HCEC 1CT (cell line): ENCODE measurements at regions not wholly inside any gene's neighbourhood (a gene's known extent, or its start where the extent isn't known, plus 50 kb on each side); places are given as distances from the start of the nearest gene placed in this dataset.
"Not testable (repeated sequence)": the region's sequence is repeated elsewhere in the genome, so short reads cannot be mapped to it uniquely, and the experiment has no call there.

ENCODE experiments used
- DNase-seq: peaks from one replicate; pipeline ENCODE4 v3.0.0-alpha.2; 2017

DNA sequence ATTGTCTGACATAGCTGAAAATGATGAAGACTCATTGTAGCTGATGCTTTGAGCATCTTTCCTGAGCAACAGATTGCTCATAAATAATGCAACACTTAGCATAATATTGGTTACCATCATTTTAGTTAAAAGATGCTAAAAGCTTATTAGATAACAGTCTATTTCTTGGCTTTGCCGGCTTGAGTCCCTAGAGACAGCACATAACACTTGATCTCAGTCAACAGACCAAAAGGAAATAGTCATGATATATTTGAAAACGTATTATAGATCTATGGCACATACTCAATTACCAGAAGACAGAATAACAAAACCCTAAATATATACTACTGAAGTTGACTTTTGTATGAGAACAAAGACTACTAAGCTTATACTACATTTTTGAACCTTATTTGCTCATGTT is 846.7 kb upstream of the EPHA5 start:
- DNase-seq = no peak

GRCh38 chr4:66506985-66507384 is 836.7 kb upstream of the EPHA5 start:
- DNase-seq = no peak

- DNase-seq = no peak
Measured at GRCh38 chr4:66501997-66502396, 831.7 kb upstream of the EPHA5 start.

- DNase-seq = no peak
Measured at GRCh38 chr4:66490729-66491128, 820.4 kb upstream of the EPHA5 start.

DNA sequence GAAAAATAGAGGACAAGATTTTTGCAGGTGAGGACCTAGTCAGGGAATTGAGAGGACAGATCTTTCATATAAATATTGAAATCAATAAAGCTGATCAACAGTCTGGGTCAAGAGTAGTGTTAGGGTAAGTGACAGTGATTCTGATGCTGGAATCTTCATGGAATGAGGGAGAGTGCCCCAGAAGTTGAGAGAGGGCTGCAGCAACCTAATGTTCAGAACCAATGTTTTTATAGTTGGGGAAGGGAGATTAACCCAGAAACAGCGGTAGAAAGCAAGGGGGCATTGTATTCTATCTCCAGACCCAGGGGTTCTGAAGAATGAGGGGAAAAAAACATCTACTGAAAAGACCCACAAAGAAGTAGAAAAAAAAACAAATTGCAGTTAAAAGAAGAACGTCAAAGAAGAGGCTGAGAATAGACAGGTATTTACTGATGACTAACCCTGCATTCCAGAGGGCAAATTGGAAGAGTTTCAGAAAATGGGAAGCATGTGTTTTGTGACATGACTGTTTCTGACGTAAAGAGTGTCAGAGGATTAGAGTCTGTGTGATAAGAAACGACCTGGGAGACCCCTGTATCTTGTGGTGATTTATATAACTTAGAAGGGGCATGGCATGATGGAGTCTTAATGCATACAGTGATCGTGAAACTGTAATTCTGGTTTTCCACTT is 819.6 kb upstream of the EPHA5 start:
- peak; percentile 44 for DNase-seq

DNA sequence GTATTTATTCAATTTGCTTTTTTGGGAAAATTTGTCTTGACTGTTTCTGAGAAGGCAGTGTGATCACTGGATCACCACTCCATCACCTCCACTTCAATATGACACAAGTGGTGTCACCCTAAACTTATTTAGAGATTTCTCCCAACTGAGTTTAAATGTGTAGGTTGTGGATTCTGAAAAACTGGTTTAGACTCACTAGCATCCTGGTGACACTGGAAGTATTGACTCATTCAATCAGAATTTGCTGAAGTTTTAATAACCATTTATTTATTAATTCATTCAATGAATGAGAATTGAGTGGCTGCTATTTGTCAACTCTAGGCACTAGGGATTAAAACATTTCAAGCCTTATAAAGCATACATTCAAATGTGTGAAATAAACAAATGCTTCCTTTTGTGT is 819.1 kb upstream of the EPHA5 start:
- no peak for DNase-seq

GRCh38 chr4:66486068-66486467 is 815.8 kb upstream of the EPHA5 start:
- DNase-seq = no peak

GRCh38 chr4:66482186-66482585 is 811.9 kb upstream of the EPHA5 start:
- DNase-seq = no peak

GRCh38 chr4:66475596-66475995 is 805.3 kb upstream of the EPHA5 start:
- DNase-seq = no peak

- peak; percentile 6 for DNase-seq
Measured at GRCh38 chr4:66465111-66465510, 794.8 kb upstream of the EPHA5 start.

GRCh38 chr4:66462890-66463289 is 792.6 kb upstream of the EPHA5 start:
- DNase-seq = not testable (repeated sequence)

- no peak for DNase-seq
Measured at GRCh38 chr4:66451741-66452140, 781.5 kb upstream of the EPHA5 start.

GRCh38 chr4:66443008-66443407 is 772.7 kb upstream of the EPHA5 start:
- DNase-seq = no peak

GRCh38 chr4:66439508-66439907 is 769.2 kb upstream of the EPHA5 start:
- no peak for DNase-seq

GRCh38 chr4:66433706-66434105 is 763.4 kb upstream of the EPHA5 start:
- no peak for DNase-seq

DNA sequence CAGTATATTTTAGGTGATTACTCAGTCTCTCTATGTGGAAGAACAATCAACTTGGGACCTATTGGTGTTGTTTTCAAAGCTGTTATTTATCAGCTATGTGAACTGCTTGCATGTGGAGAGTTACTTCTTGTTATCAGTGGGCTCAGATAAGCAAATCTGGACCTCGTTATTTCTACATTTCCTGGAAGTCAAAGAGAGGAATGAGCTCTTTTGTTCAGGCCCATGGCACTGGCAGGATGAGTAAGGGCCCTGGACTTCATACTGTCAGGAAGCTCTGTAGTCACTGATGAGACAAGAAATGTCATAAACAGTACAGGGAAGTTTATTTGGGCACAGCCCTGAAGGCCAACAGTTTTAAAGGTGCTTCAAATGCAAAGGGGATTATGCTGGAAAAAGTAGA is 760.6 kb upstream of the EPHA5 start:
- DNase-seq = peak; percentile 29

DNA sequence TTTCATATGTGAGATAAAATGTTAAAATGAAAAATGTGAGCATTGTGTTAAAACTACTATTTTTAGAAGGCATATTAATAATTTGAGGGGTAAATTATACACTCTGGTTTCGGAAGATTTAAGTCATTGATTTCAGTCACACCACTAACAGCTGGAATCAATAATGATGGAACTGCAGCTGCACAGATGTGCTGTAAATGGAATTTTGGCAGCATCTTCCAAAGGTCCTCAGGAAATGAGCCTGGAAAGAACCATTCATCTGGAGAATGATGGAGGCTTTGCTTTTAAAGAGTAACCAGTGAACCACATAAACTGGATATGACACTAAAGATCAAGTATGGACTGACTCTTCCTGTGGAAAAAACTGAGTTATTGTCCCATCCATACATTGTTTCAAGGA is 759.0 kb upstream of the EPHA5 start:
- DNase-seq = no peak

DNA sequence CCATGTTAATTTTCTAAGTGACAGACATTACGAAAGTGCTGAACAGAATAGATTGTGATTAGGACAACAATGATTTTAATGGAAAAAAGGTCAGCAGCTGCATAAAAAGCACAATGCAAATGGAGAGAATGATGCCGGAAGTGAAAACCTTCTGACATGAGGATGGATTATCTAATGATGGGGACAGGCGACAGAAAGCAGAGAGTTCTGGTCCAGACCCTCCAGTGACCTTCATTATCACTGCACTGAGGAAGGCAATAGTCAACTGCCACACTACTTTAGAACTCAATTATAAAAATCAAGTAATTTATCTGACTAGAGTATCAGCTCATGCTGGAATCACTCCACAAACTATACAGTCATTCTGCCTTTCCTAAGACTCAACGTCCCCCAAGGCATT is 746.1 kb upstream of the EPHA5 start:
- no peak for DNase-seq

DNA sequence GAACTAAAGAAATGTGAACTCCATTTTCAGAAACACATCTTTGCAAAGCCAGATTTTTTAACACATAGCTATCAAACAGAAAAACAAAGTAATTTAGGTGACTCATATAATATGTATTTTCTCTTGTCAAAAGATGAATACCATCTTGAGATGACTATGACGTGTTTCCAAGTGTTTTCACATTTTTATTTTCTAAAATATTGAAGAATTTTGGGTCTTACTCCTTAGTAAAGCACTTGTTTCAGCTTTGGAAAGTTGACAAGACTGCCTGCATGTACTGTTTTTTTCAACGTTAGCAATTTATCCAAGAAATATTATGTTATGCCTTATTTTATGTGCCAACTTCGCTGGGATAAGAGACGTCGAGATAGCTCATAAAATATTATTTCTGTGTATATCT is 733.9 kb upstream of the EPHA5 start:
- DNase-seq = peak; percentile 17

DNA sequence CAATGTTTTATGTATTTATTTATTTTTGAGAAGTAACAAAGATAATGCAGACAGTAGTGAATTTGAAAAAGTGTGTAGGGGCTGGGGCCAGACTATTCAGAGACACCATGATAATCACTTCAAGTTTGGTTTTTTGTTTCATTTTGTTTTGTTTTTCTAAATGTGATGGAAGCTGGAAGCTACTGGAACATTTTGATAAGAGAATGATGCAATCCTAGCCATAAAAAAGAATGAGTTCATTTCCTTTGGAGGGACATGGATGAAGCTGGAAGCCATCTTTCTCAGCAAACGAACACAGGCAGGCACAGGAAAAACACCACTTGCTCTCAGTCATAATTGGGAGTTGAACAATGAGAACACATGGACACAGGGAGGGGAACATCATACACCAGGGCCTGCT is 706.6 kb upstream of the EPHA5 start:
- no peak for DNase-seq

DNA sequence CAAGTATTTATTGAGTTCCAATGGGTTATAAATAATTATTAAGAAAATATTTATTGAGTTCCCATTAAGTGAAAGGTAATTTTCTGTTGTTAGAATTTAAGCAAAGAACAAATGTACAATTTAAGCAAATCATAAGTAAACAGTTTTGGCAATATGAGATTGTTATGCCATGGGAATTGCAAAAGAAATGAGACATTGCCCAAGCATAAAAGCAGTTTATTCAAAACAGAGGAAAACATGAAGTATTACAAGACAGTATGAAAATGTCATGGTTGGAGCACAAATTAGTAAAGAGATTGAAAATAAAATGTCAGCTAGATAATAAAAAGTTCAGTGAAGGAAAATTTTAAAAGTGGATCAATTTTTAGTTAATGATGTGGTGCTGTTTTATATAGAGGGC is 706.1 kb upstream of the EPHA5 start:
- DNase-seq = no peak

DNA sequence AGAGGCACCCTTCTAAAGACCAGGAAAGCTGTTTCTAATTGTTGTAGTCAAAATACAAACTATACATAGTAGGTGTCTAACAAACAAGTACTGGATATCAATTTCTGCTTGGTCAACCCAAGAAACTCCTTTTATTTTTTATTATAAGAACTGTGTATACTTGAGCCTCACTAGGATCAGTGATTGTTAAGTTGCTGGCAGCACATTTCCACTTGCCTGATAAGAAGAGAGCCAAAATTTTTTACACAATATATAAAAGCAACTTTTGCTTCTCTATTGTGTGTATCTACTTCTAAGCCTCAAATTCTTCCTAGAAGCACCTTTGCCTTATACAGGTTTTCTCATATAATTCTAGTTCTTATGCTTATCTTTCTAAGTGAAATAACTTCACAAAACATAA is 703.0 kb upstream of the EPHA5 start:
- DNase-seq = no peak

GRCh38 chr4:66372706-66373105 is 702.4 kb upstream of the EPHA5 start:
- no peak for DNase-seq

- no peak for DNase-seq
Measured at GRCh38 chr4:66367043-66367660, 696.9 kb upstream of the EPHA5 start.

DNA sequence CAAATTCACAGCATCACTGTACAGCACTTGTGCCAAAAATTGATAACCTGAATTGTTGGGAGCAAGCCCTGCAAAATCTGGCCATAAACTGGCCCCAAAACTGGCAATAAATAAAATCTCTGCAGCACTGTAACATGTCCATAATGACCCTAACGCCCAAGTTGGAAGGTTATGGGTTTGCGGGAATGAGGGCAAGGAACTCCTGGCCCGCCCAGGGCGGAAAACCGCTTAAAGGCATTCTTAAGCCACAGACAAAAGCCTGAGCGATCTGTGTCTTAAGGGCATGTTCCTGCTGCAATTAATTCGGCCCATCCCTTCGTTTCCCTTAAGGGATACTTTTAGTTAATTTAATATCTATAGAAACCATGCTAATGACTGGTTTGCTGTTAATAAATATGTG is 690.1 kb upstream of the EPHA5 start:
- not testable (repeated sequence) for DNase-seq
